ENCODE measurements at regions not wholly inside any gene's neighbourhood (a gene's known extent, or its start where the extent isn't known, plus 50 kb on each side); places are given as distances from the start of the nearest gene placed in this dataset.

DNA sequence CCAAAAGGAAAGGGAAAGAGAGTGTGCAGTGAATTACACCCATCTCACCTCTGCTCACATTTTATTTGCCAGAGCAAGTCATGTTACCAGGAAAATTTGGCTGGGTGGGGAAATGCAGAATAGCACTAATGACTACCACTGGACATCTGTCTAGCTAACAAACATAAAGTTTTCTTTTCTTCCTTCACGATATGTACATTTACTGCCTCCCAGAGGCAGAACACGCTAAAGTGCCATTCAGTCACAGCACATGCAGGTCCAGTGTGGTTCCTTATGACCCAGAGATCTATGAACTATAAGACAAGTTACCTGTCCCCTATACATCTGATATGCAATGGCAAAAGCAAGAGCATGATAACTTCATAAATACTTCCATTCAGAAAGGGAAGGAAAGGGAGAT lies 194.1 kb downstream of the OGFRL1 start:
- TF ChIP-seq, protein P1, sequence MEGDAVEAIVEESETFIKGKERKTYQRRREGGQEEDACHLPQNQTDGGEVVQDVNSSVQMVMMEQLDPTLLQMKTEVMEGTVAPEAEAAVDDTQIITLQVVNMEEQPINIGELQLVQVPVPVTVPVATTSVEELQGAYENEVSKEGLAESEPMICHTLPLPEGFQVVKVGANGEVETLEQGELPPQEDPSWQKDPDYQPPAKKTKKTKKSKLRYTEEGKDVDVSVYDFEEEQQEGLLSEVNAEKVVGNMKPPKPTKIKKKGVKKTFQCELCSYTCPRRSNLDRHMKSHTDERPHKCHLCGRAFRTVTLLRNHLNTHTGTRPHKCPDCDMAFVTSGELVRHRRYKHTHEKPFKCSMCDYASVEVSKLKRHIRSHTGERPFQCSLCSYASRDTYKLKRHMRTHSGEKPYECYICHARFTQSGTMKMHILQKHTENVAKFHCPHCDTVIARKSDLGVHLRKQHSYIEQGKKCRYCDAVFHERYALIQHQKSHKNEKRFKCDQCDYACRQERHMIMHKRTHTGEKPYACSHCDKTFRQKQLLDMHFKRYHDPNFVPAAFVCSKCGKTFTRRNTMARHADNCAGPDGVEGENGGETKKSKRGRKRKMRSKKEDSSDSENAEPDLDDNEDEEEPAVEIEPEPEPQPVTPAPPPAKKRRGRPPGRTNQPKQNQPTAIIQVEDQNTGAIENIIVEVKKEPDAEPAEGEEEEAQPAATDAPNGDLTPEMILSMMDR (IDR thresholded peaks at IDR 0.05 in 4 of 5, conservative IDR thresholded peaks at IDR 0.05 in 1 of 5) = no peak
- no peak for TF ChIP-seq POLR2A (IDR thresholded peaks at IDR 0.05)
